Left lung (tissue), 4 donors: ENCODE measurements at regions not wholly inside any gene's neighbourhood (a gene's known extent, or its start where the extent isn't known, plus 50 kb on each side); places are given as distances from the start of the nearest gene placed in this dataset.
"Not testable (repeated sequence)": the region's sequence is repeated elsewhere in the genome, so short reads cannot be mapped to it uniquely, and the experiment has no call there.

ENCODE experiments used
- ATAC-seq: fragments of 200-7000 bp; cut with Tn5 transposase; one replicate; pipeline ENCODE4 v1.9.1; 2020; ENCODE audit warnings: moderate library complexity
- DNase-seq, 4 donors: peaks; one replicate each; pipeline ENCODE4 v3.0.0-alpha.2; 2013 to 2020
- H3K27ac ChIP-seq, 2 donors: fragments of 200-600 bp; sonication (generic) in 1 of 2; one replicate each; pipeline versions ENCODE4 v1.5.0 to v1.8.0; 2020 to 2021
- H3K27me3 ChIP-seq, 2 donors: fragments of 200-600 bp; sonication (generic) in 1 of 2; one replicate each; pipeline versions ENCODE4 v1.5.0 to v1.8.0; 2020 to 2021
- H3K36me3 ChIP-seq, 2 donors: fragments of 200-600 bp; sonication (generic) in 1 of 2; one replicate each; pipeline versions ENCODE4 v1.5.0 to v1.8.0; 2020 to 2021
- H3K4me1 ChIP-seq, 2 donors: fragments of 200-600 bp; one replicate each; pipeline ENCODE4 v1.8.0; 2021
- H3K4me3 ChIP-seq, 2 donors: fragments of 200-600 bp; sonication (generic) in 1 of 2; one replicate each; pipeline versions ENCODE4 v1.5.0 to v1.8.0; 2020 to 2021; ENCODE audit warnings: mild to moderate bottlenecking in 1 of 2
- H3K9me3 ChIP-seq, 2 donors: fragments of 200-600 bp; sonication (generic) in 1 of 2; one replicate each; pipeline versions ENCODE4 v1.5.0 to v1.8.0; 2020 to 2021
- CTCF ChIP-seq, 2 donors: fragments of 200-600 bp; sonication (generic) in 1 of 2; IDR thresholded peaks; one replicate each; pipeline versions ENCODE4 v1.5.0 to v1.8.0; 2021; ENCODE audit warnings: antibody characterized with exemption in 2 of 2
- intact Hi-C, 2 donors: fragments of 100-400 bp; cut with DNase I; formaldehyde crosslinking; loops; one replicate each; pipeline versions ENCODE4 v1.11.2 to v1.14.2; 2022
- donor health status: DM: no; HTN: yes; CAD: no.
- donor health status: DM: no; HTN: no; CAD: no.

- H3K27ac ChIP-seq, H3K9me3 ChIP-seq, DNase-seq, ATAC-seq, intact Hi-C loops, H3K4me3 ChIP-seq, H3K27me3 ChIP-seq: not testable (repeated sequence)
- Histone ChIP-seq H3K4me1 (peaks cover 0 to 37% of the 10 kb centered on the region in 2 donors), H3K36me3 (peaks cover 0 to 52% of the 10 kb centered on the region in 2 donors)
These were observed 128.1 kb downstream of the LRRC37A3 start for GRCh38 chr17:64791226-64791625.

DNA sequence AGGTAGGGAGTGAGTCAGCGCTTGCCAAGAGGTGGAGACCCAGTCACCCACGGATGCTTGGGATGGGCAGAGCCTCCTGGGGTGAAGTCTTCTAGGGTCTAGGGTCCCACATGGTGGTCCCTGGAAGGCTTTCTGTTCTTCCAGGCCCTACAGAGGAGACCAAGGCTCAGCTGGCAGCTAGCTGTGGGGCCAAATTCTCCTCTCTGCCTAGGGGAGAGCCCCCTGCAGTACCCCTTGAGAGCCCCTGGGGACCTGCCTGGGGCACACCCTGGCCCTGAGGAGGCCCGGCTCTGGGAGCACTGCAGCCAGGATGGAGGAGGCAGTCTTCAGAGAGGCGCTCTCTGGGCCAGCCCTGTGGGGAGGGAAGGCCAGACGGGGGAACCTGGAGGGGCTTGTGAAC is 128.6 kb upstream of the SMURF2 start:
- H3K27ac ChIP-seq, ATAC-seq, H3K4me3 ChIP-seq, H3K27me3 ChIP-seq, intact Hi-C loops, H3K9me3 ChIP-seq, DNase-seq: not testable (repeated sequence)
- peaks cover 0 to 57% of the 10 kb centered on the region in 2 donors for H3K36me3 ChIP-seq
- H3K4me1 ChIP-seq = peaks cover 0 to 37% of the 10 kb centered on the region in 2 donors

GRCh38 chr17:64790193-64790592 is 128.1 kb upstream of the SMURF2 start:
- H3K36me3 ChIP-seq = peaks cover 0 to 62% of the 10 kb centered on the region in 2 donors
- DNase-seq, intact Hi-C loops: not testable (repeated sequence)

GRCh38 chr17:64789061-64789445 is 126.9 kb upstream of the SMURF2 start:
- H3K4me3 ChIP-seq, intact Hi-C loops: not testable (repeated sequence)

More at GRCh38 chr17:64790193-64790592, 128.1 kb upstream of the SMURF2 start:
- H3K27ac ChIP-seq, ATAC-seq, H3K4me3 ChIP-seq, H3K9me3 ChIP-seq, H3K27me3 ChIP-seq: not testable (repeated sequence)
- H3K4me1 ChIP-seq = peaks cover 0 to 35% of the 10 kb centered on the region in 2 donors

GRCh38 chr17:64788286-64789060 is 126.4 kb upstream of the SMURF2 start:
- intact Hi-C loops = no loop called here
- no peak for TF ChIP-seq CTCF (IDR thresholded peaks at IDR 0.05)
- ATAC-seq (no peak), DNase-seq (no peak)
- H3K36me3 ChIP-seq = peaks cover 0 to 79% of the 10 kb centered on the region in 2 donors
- H3K9me3 ChIP-seq = no peaks in the 10 kb centered on the region
- H3K4me1 ChIP-seq = peaks cover 0 to 20% of the 10 kb centered on the region in 2 donors
- no peak overlapping the region for H3K4me3 ChIP-seq
- no peak overlapping the region for H3K27ac ChIP-seq
- no peaks in the 10 kb centered on the region for H3K27me3 ChIP-seq

More at GRCh38 chr17:64789061-64789445, 126.9 kb upstream of the SMURF2 start:
- Histone ChIP-seq H3K4me1 (peaks cover 0 to 24% of the 10 kb centered on the region in 2 donors), H3K36me3 (peaks cover 0 to 74% of the 10 kb centered on the region in 2 donors)
- H3K27me3 ChIP-seq, H3K27ac ChIP-seq, ATAC-seq, H3K9me3 ChIP-seq, DNase-seq: not testable (repeated sequence)

GRCh38 chr17:64787921-64788271 is 125.8 kb upstream of the SMURF2 start:
- Histone ChIP-seq H3K27ac (no peak overlapping the region), H3K27me3 (no peaks in the 10 kb centered on the region), H3K36me3 (peaks cover 0 to 85% of the 10 kb centered on the region in 2 donors), H3K4me1 (peaks cover 0 to 20% of the 10 kb centered on the region in 2 donors), H3K4me3 (no peak overlapping the region), H3K9me3 (no peaks in the 10 kb centered on the region)
- DNase-seq (no peak), ATAC-seq (no peak)
- intact Hi-C loops = no loop called here
- no peak for TF ChIP-seq CTCF (IDR thresholded peaks at IDR 0.05)

- TF ChIP-seq CTCF (IDR thresholded peaks at IDR 0.05) = no peak
- peaks cover 0 to 18% of the 10 kb centered on the region in 2 donors for H3K4me1 ChIP-seq
- H3K27me3 ChIP-seq = no peaks in the 10 kb centered on the region
- no peak for DNase-seq
- H3K36me3 ChIP-seq = peaks cover 0 to 86% of the 10 kb centered on the region in 2 donors
- no peaks in the 10 kb centered on the region for H3K9me3 ChIP-seq
- H3K27ac ChIP-seq = peak overlapping the region in 1 of 2 donors; percentile 8
- no peak overlapping the region for H3K4me3 ChIP-seq
- no peak for ATAC-seq
- intact Hi-C loops = no loop called here
These were observed 125.3 kb upstream of the SMURF2 start for GRCh38 chr17:64787255-64787920.
